HCT116 (cell line): ENCODE measurements at regions not wholly inside any gene's neighbourhood (a gene's known extent, or its start where the extent isn't known, plus 50 kb on each side); places are given as distances from the start of the nearest gene placed in this dataset.

Experiments
- ATAC-seq: fragments of 200-7000 bp; cut with Tn5 transposase; 2 replicates; pipeline ENCODE4 v1.9.1; 2020; ENCODE audit warnings: mild to moderate bottlenecking, moderate library complexity
- BruUV-seq: library from RNA; stranded (reverse); fragments of 400-500 nt; replicated peaks from 2 replicates; lab custom pipeline; 2021; lab: Mats Ljungman, UMichigan
- CTCF ChIA-PET: fragments of 300-600 bp; sonication (Branson Sonifier 250); formaldehyde crosslinking; loops from one replicate; lab custom pipeline; 2021; ENCODE audit warnings: antibody characterized with exemption; lab: Charles Lee
- POLR2A ChIA-PET: fragments of 300-600, 350-600 bp; sonication (Branson Sonifier 250); formaldehyde crosslinking; loops from one replicate; lab custom pipeline; 2021; ENCODE audit warnings: antibody characterized with exemption; lab: Charles Lee
- RAD21 ChIA-PET, 2 experiments: fragments of 300-600 bp; sonication (Branson Sonifier 250); formaldehyde crosslinking; loops; one replicate each; lab custom pipeline; 2023; ENCODE audit warnings: low total read pairs in 2 of 2; ENCODE audit not compliant: uncharacterized antibody in 2 of 2, unreplicated experiment in 2 of 2, low non-redundant PET in 1 of 2; lab: Charles Lee
- DNase-seq: peaks from one replicate; pipeline ENCODE4 v3.0.0-alpha.2; 2010; ENCODE audit warnings: low read depth, low spot score
- H2AFZ ChIP-seq: fragments of 200-600 bp; shearing (Covaris generic), sonication (generic); 2 replicates; pipeline ENCODE4 v1.6.1; 2017; ENCODE audit warnings: low read depth, mixed run types, mixed read lengths, antibody characterized with exemption, low read length; ENCODE audit not compliant: poor library complexity, severe bottlenecking
- H3K27ac ChIP-seq: 2 replicates; pipeline ENCODE4 v1.5.1; 2012; ENCODE audit warnings: low read depth, low read length
- H3K27me3 ChIP-seq: fragments of 200-600 bp; sonication (generic); 2 replicates; pipeline ENCODE4 v1.6.1; 2016; ENCODE audit warnings: mixed run types, low read length, mixed read lengths; ENCODE audit not compliant: insufficient read depth
- H3K36me3 ChIP-seq, 2 experiments: fragments of 200-500 bp in 1 of 2; fragments of 200-600 bp in 1 of 2; sonication (Bioruptor generic) in 1 of 2; sonication (generic) in 1 of 2; 2 replicates each; pipeline versions ENCODE4 v1.5.1 to v1.6.1; 2014 to 2016; ENCODE audit warnings: low read length in 2 of 2, inconsistent platforms in 1 of 2, mixed read lengths in 1 of 2, mixed run types in 1 of 2; ENCODE audit not compliant: insufficient read depth in 2 of 2, control insufficient read depth in 1 of 2
- H3K4me1 ChIP-seq, 2 experiments: fragments of 200-600 bp in 1 of 2; sonication (generic) in 1 of 2; 2 replicates each; pipeline versions ENCODE4 v1.5.1 to v1.6.1; 2012 to 2017; ENCODE audit warnings: low read length in 2 of 2, inconsistent platforms in 1 of 2, mild to moderate bottlenecking in 1 of 2, mixed read lengths in 1 of 2, mixed run types in 1 of 2, moderate library complexity in 1 of 2; ENCODE audit not compliant: insufficient read depth in 2 of 2, control insufficient read depth in 1 of 2
- H3K4me2 ChIP-seq: fragments of 200-600 bp; sonication (generic); 2 replicates; pipeline ENCODE4 v1.6.1; 2017; ENCODE audit warnings: mixed run types, low read length, mixed read lengths
- H3K4me3 ChIP-seq, 2 experiments: fragments of 200-600 bp in 1 of 2; sonication (generic) in 1 of 2; replicated peaks in 1 of 2; 2 replicates each; pipeline ENCODE4 v1.5.1; 2011 to 2016; ENCODE audit warnings: low read length in 2 of 2, control low read depth in 1 of 2, low read depth in 1 of 2, mild to moderate bottlenecking in 1 of 2, mixed read lengths in 1 of 2, mixed run types in 1 of 2
- H3K79me2 ChIP-seq: fragments of 200-600 bp; sonication (generic); 2 replicates; pipeline ENCODE4 v1.6.1; 2017; ENCODE audit warnings: mild to moderate bottlenecking, mixed run types, low read length, moderate library complexity, mixed read lengths; ENCODE audit not compliant: insufficient read depth
- H3K9ac ChIP-seq: fragments of 200-600 bp; sonication (generic); 2 replicates; pipeline ENCODE4 v1.6.1; 2016; ENCODE audit warnings: low read length, mixed read lengths
- H3K9me2 ChIP-seq: fragments of 200-600 bp; sonication (generic), shearing (Covaris generic); 2 replicates; pipeline ENCODE4 v1.6.1; 2017; ENCODE audit warnings: mixed run types, mild to moderate bottlenecking, moderate library complexity; ENCODE audit not compliant: insufficient read depth
- H3K9me3 ChIP-seq, 2 experiments: fragments of 200-500 bp in 1 of 2; fragments of 200-600 bp in 1 of 2; sonication (Bioruptor generic) in 1 of 2; sonication (generic) in 1 of 2; 2 replicates each; pipeline ENCODE4 v1.6.1; 2014 to 2017; ENCODE audit warnings: low read length in 2 of 2, mixed read lengths in 2 of 2, inconsistent platforms in 1 of 2, low read depth in 1 of 2, mild to moderate bottlenecking in 1 of 2, mixed run types in 1 of 2, moderate library complexity in 1 of 2; ENCODE audit not compliant: control insufficient read depth in 1 of 2, insufficient read depth in 1 of 2
- H4K20me1 ChIP-seq: fragments of 200-600 bp; sonication (generic), shearing (Covaris generic); 2 replicates; pipeline ENCODE4 v1.6.1; 2017; ENCODE audit warnings: mixed run types, mild to moderate bottlenecking, moderate library complexity; ENCODE audit not compliant: insufficient read depth
- CBX3 ChIP-seq: IDR thresholded peaks from 2 replicates; pipeline ENCODE4 v1.6.1; 2012; ENCODE audit warnings: low read depth
- EGR1 ChIP-seq: IDR thresholded peaks from 2 replicates; pipeline ENCODE4 v1.6.1; 2012; ENCODE audit warnings: low read depth
- ELF1 ChIP-seq: IDR thresholded peaks from 2 replicates; pipeline ENCODE4 v1.6.1; 2012; ENCODE audit warnings: low read depth, borderline replicate concordance
- EZH2 ChIP-seq: fragments of 200-600 bp; sonication (generic); IDR thresholded peaks from 2 replicates; pipeline ENCODE4 v1.6.1; 2017; ENCODE audit warnings: antibody characterized with exemption, mixed run types
- EZH2phosphoT487 ChIP-seq: fragments of 200-600 bp; IDR thresholded peaks from 2 replicates; pipeline ENCODE4 v1.6.1; 2018; ENCODE audit warnings: antibody characterized with exemption, borderline replicate concordance
- JUND ChIP-seq: IDR thresholded peaks from 2 replicates; pipeline ENCODE4 v1.6.1; 2012
- POLR2AphosphoS5 ChIP-seq: IDR thresholded peaks from 2 replicates; pipeline ENCODE4 v1.6.1; 2011; ENCODE audit warnings: mild to moderate bottlenecking, low read depth, low read length, moderate library complexity
- RAD21 ChIP-seq: IDR thresholded peaks from 2 replicates; pipeline ENCODE4 v1.6.1; 2012; ENCODE audit warnings: low read depth, mild to moderate bottlenecking
- SIN3A ChIP-seq: IDR thresholded peaks from 2 replicates; pipeline ENCODE4 v1.6.1; 2012; ENCODE audit warnings: low read depth
- SP1 ChIP-seq: IDR thresholded peaks from 2 replicates; pipeline ENCODE4 v1.6.1; 2012; ENCODE audit warnings: low read depth
- TCF7L2 ChIP-seq: IDR thresholded peaks from 2 replicates; pipeline ENCODE4 v1.7.0; 2011; ENCODE audit warnings: borderline replicate concordance, inconsistent platforms; ENCODE audit not compliant: insufficient read depth, insufficient read length; ENCODE audit errors: extremely low read depth
- ZBTB33 ChIP-seq: IDR thresholded peaks from 2 replicates; pipeline ENCODE4 v1.6.1; 2011; ENCODE audit warnings: mild to moderate bottlenecking, low read length, moderate library complexity; ENCODE audit not compliant: insufficient replicate concordance; ENCODE audit errors: extremely low read depth
- ZNF274 ChIP-seq: fragments of 200-500 bp; sonication (Bioruptor generic); IDR thresholded peaks from 2 replicates; pipeline ENCODE4 v1.6.1; 2014; ENCODE audit warnings: mild to moderate bottlenecking, low read depth, low read length, inconsistent platforms
- intact Hi-C: fragments of 100-400 bp; cut with micrococcal nuclease; formaldehyde crosslinking; loops from 2 replicates; pipeline ENCODE4 v1.10.0; 2022
- TF ChIP-seq, protein P1 (sequence below): IDR thresholded peaks from 2 replicates; pipeline ENCODE4 v1.6.1; 2012

- Histone ChIP-seq H3K27ac (no peak overlapping the region), H3K27me3 (no peaks in the 10 kb centered on the region; the same call in 1 of the 2 replicates), H3K9me3 (no peaks in the 10 kb centered on the region), H3K9me2 (no peaks in the 10 kb centered on the region), H3K4me1 (peaks cover 0 to 5% of the 10 kb centered on the region in 2 experiments; a peak in 1 of 4 replicates), H3K79me2 (no peaks in the 10 kb centered on the region), H3K4me2 (no peak overlapping the region), H3K9ac (no peak overlapping the region), H2AFZ (no peak overlapping the region), H3K36me3 (no peaks in the 10 kb centered on the region), H3K4me3 (no peak overlapping the region), H4K20me1 (no peaks in the 10 kb centered on the region)
- CTCF ChIA-PET, result no interaction called here
- RAD21 ChIA-PET, result no interaction called here
- no peak for ATAC-seq
- BruUV-seq, result no TSS peak
- intact Hi-C loops, result no loop called here
- POLR2A ChIA-PET, result no interaction called here
- TF ChIP-seq RAD21 (no peak), EZH2phosphoT487 (no peak), ELF1 (no peak), ZBTB33 (no peak), JUND (no peak), POLR2AphosphoS5 (no peak)
- TF ChIP-seq, protein P1, sequence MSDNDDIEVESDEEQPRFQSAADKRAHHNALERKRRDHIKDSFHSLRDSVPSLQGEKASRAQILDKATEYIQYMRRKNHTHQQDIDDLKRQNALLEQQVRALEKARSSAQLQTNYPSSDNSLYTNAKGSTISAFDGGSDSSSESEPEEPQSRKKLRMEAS, result no peak
- DNase-seq, result no peak
These were observed 64.8 kb upstream of the SPON1 start for GRCh38 chr11:13897646-13898276.

DNA sequence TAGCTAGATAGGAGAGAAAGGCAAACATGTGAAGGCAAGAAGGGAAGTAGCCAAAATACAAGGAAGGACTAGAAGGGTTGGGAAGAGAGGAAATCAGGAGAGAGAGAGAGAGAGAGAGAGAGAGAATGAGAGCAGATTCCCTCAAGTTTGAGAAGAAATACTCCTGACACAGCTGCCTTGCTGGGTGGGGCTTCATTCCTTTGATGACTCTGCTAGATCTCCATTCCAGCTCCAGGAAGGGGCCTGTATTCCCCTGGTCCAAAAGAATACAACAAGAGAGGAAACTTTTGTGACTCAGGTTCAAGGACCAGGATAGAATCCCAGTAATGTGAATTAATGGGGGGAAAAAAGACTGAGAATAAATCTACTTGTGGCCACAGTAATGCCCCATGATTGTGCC, 62.9 kb upstream of the SPON1 start:
- H3K9ac ChIP-seq, result no peak overlapping the region
- no peaks in the 10 kb centered on the region for H3K36me3 ChIP-seq
- DNase-seq, result no peak
- H3K79me2 ChIP-seq, result no peaks in the 10 kb centered on the region
- RAD21 ChIA-PET, result no interaction called here
- H3K9me2 ChIP-seq, result no peaks in the 10 kb centered on the region
- TF ChIP-seq TCF7L2 (no peak), ZNF274 (no peak), SP1 (no peak), EGR1 (no peak), JUND (no peak), EZH2 (no peak), ELF1 (no peak), SIN3A (no peak), RAD21 (no peak), CBX3 (no peak)
- TF ChIP-seq, protein P1, result no peak
- H3K4me3 ChIP-seq, result no peak overlapping the region
- H4K20me1 ChIP-seq, result no peaks in the 10 kb centered on the region
- ATAC-seq, result no peak
- BruUV-seq, result no TSS peak
- no peak overlapping the region for H3K27ac ChIP-seq
- H3K4me2 ChIP-seq, result no peak overlapping the region
- POLR2A ChIA-PET, result no interaction called here
- no peak overlapping the region for H2AFZ ChIP-seq
- CTCF ChIA-PET, result no interaction called here
- intact Hi-C loops, result no loop called here
- no peaks in the 10 kb centered on the region; the same call in 1 of the 2 replicates for H3K27me3 ChIP-seq
- peaks cover 0 to 5% of the 10 kb centered on the region in 2 experiments; a peak in 1 of 4 replicates for H3K4me1 ChIP-seq
- H3K9me3 ChIP-seq, result no peaks in the 10 kb centered on the region
